Mesenchymal stem cell (in vitro differentiated cells and primary cell): ENCODE measurements at regions not wholly inside any gene's neighbourhood (a gene's known extent, or its start where the extent isn't known, plus 50 kb on each side); places are given as distances from the start of the nearest gene placed in this dataset.

Experiments
- DNase-seq: peaks from one replicate; pipeline ENCODE4 v3.0.0-alpha.2; 2013
- H2AFZ ChIP-seq: one replicate; pipeline ENCODE4 v1.6.1; 2013; ENCODE audit warnings: low read depth, mild to moderate bottlenecking, control low read depth, inconsistent platforms, low read length, moderate library complexity
- H2AK5ac ChIP-seq: 2 replicates; pipeline ENCODE4 v1.6.1; 2013; ENCODE audit warnings: low read length, moderate library complexity, mild to moderate bottlenecking, inconsistent platforms; ENCODE audit not compliant: severe bottlenecking
- H2BK120ac ChIP-seq: one replicate; pipeline ENCODE4 v1.6.1; 2013; ENCODE audit warnings: low read depth, mild to moderate bottlenecking, inconsistent platforms, low read length, moderate library complexity
- H2BK12ac ChIP-seq, 2 experiments: one replicate each; pipeline ENCODE4 v1.6.1; 2013; ENCODE audit warnings: inconsistent platforms in 2 of 2, low read length in 2 of 2, mild to moderate bottlenecking in 2 of 2, moderate library complexity in 2 of 2, control low read depth in 1 of 2
- H2BK15ac ChIP-seq: one replicate; pipeline ENCODE4 v1.6.1; 2013; ENCODE audit warnings: mild to moderate bottlenecking, low read depth, inconsistent platforms; ENCODE audit not compliant: poor library complexity, severe bottlenecking
- H2BK5ac ChIP-seq: 2 replicates; pipeline ENCODE4 v1.6.1; 2013; ENCODE audit warnings: low read depth, mild to moderate bottlenecking, low read length, control low read depth, inconsistent platforms; ENCODE audit not compliant: poor library complexity, severe bottlenecking
- H3K14ac ChIP-seq, 2 experiments: one replicate each; pipeline ENCODE4 v1.6.1; 2013; ENCODE audit warnings: inconsistent platforms in 2 of 2, low read length in 2 of 2, control low read depth in 1 of 2, mild to moderate bottlenecking in 1 of 2, moderate library complexity in 1 of 2
- H3K18ac ChIP-seq, 2 experiments: one replicate each; pipeline ENCODE4 v1.6.1; 2013; ENCODE audit warnings: inconsistent platforms in 2 of 2, low read length in 2 of 2, control low read depth in 1 of 2, low read depth in 1 of 2, mild to moderate bottlenecking in 1 of 2
- H3K23ac ChIP-seq, 2 experiments: one replicate each; pipeline ENCODE4 v1.6.1; 2013; ENCODE audit warnings: inconsistent platforms in 2 of 2, low read length in 2 of 2, mild to moderate bottlenecking in 2 of 2, moderate library complexity in 2 of 2, control low read depth in 1 of 2
- H3K27ac ChIP-seq: 2 replicates; pipeline ENCODE4 v1.5.1; 2013; ENCODE audit warnings: mild to moderate bottlenecking, moderate library complexity, low read length, control low read depth, inconsistent platforms; ENCODE audit not compliant: poor library complexity, severe bottlenecking
- H3K27me3 ChIP-seq, 2 experiments: 2 replicates each; pipeline versions ENCODE4 v1.6.1 to v1.7.0; 2013; ENCODE audit warnings: low read length in 2 of 2, mild to moderate bottlenecking in 2 of 2, moderate library complexity in 2 of 2, control low read depth in 1 of 2, inconsistent platforms in 1 of 2; ENCODE audit not compliant: control insufficient read depth in 1 of 2, insufficient read depth in 1 of 2
- H3K36me3 ChIP-seq, 2 experiments: 2 replicates each; pipeline versions ENCODE4 v1.6.1 to v1.7.0; 2013; ENCODE audit warnings: low read length in 2 of 2, control low read depth in 1 of 2, inconsistent platforms in 1 of 2, low read depth in 1 of 2, mild to moderate bottlenecking in 1 of 2; ENCODE audit not compliant: insufficient read depth in 2 of 2, control insufficient read depth in 1 of 2
- H3K4ac ChIP-seq, 2 experiments: one replicate each; pipeline ENCODE4 v1.6.1; 2013; ENCODE audit warnings: inconsistent platforms in 2 of 2, low read length in 2 of 2, mild to moderate bottlenecking in 2 of 2, moderate library complexity in 2 of 2, control low read depth in 1 of 2, low read depth in 1 of 2
- H3K4me1 ChIP-seq: 2 replicates; pipeline ENCODE4 v1.6.1; 2013; ENCODE audit warnings: low read depth, low read length, control low read depth; ENCODE audit not compliant: control insufficient read depth, insufficient read depth
- H3K4me2 ChIP-seq: 2 replicates; pipeline ENCODE4 v1.6.1; 2013; ENCODE audit warnings: low read length, mild to moderate bottlenecking, inconsistent platforms; ENCODE audit not compliant: poor library complexity, severe bottlenecking
- H3K4me3 ChIP-seq, 2 experiments: 2 replicates each; pipeline versions ENCODE4 v1.5.1 to v1.7.0; 2013; ENCODE audit warnings: low read length in 2 of 2, mild to moderate bottlenecking in 2 of 2, control low read depth in 1 of 2, low read depth in 1 of 2; ENCODE audit not compliant: insufficient read depth in 1 of 2
- H3K79me1 ChIP-seq: replicated peaks from 2 replicates; pipeline ENCODE4 v1.6.1; 2013; ENCODE audit warnings: mild to moderate bottlenecking, control low read depth, low read length, inconsistent platforms; ENCODE audit not compliant: poor library complexity, severe bottlenecking
- H3K9ac ChIP-seq: 2 replicates; pipeline ENCODE4 v1.7.0; 2013; ENCODE audit warnings: mild to moderate bottlenecking, low read length, moderate library complexity
- H3K9me3 ChIP-seq: 2 replicates; pipeline ENCODE4 v1.7.0; 2013; ENCODE audit warnings: mild to moderate bottlenecking, low read length; ENCODE audit not compliant: control insufficient read depth
- H4K8ac ChIP-seq: one replicate; pipeline ENCODE4 v1.6.1; 2013; ENCODE audit warnings: inconsistent platforms, mild to moderate bottlenecking, low read length, moderate library complexity
- H4K91ac ChIP-seq: one replicate; pipeline ENCODE4 v1.6.1; 2013; ENCODE audit warnings: mild to moderate bottlenecking, low read length, inconsistent platforms
- WGBS: methylation state at CpG from one replicate; pipeline ENCODE4 v1.1.7; 2013; ENCODE audit warnings: mixed read lengths; 5-methylcytosine and 5-hydroxymethylcytosine counted together

- WGBS: 83% methylated on average over 18 of the region's 18 CpGs
- Histone ChIP-seq H3K27me3 (peaks cover 0 to 50% of the 10 kb centered on the region in 2 experiments), H3K36me3 (no peaks in the 10 kb centered on the region), H2AK5ac (no peak overlapping the region), H3K9ac (no peak overlapping the region), H2BK5ac (no peak overlapping the region), H4K8ac (no peak overlapping the region), H3K4ac (no peak overlapping the region), H3K18ac (no peak overlapping the region), H3K4me3 (no peak overlapping the region), H2BK120ac (no peak overlapping the region), H3K4me1 (no peaks in the 10 kb centered on the region), H3K23ac (no peak overlapping the region), H3K4me2 (no peak overlapping the region), H3K14ac (no peak overlapping the region), H3K9me3 (no peaks in the 10 kb centered on the region), H4K91ac (no peak overlapping the region), H3K27ac (no peak overlapping the region), H2AFZ (peak overlapping the region; percentile 1), H3K79me1 (no peaks in the 10 kb centered on the region), H2BK12ac (no peak overlapping the region), H2BK15ac (no peak overlapping the region)
- DNase-seq: no peak
Measured at GRCh38 chr14:101635749-101636560, 74.7 kb downstream of the DIO3 start.

GRCh38 chr14:101639241-101639833, 78.0 kb downstream of the DIO3 start:
- H2BK12ac ChIP-seq: no peak overlapping the region

GRCh38 chr14:101643651-101644050, 82.4 kb downstream of the DIO3 start:
- H2BK5ac ChIP-seq: no peak overlapping the region
- H3K4me2 ChIP-seq: no peak overlapping the region
- no peaks in the 10 kb centered on the region for H3K4me1 ChIP-seq
- H3K9me3 ChIP-seq: peaks cover 3% of the 10 kb centered on the region
- no peaks in the 10 kb centered on the region for H3K79me1 ChIP-seq
- no peak overlapping the region for H4K8ac ChIP-seq
- no peak overlapping the region for H2BK120ac ChIP-seq
- H2AK5ac ChIP-seq: no peak overlapping the region
- H3K4me3 ChIP-seq: no peak overlapping the region
- peaks cover 0 to 16% of the 10 kb centered on the region in 2 experiments for H3K27me3 ChIP-seq
- no peak overlapping the region for H2BK15ac ChIP-seq
- no peak overlapping the region for H3K14ac ChIP-seq
- no peak overlapping the region for H3K9ac ChIP-seq
- 80% methylated on average over 1 of the region's 6 CpGs for WGBS
- H3K23ac ChIP-seq: no peak overlapping the region
- H3K27ac ChIP-seq: no peak overlapping the region
- H3K4ac ChIP-seq: no peak overlapping the region
- no peak overlapping the region for H3K18ac ChIP-seq
- H4K91ac ChIP-seq: no peak overlapping the region
- DNase-seq: no peak
- no peaks in the 10 kb centered on the region for H3K36me3 ChIP-seq
- H2AFZ ChIP-seq: no peak overlapping the region
- no peak overlapping the region for H2BK12ac ChIP-seq

More at GRCh38 chr14:101639241-101639833, 78.0 kb downstream of the DIO3 start:
- Histone ChIP-seq H3K9ac (no peak overlapping the region), H3K23ac (no peak overlapping the region), H3K9me3 (peaks cover 3% of the 10 kb centered on the region), H2BK15ac (no peak overlapping the region), H2BK5ac (no peak overlapping the region), H3K4me1 (no peaks in the 10 kb centered on the region), H2AFZ (no peak overlapping the region), H4K91ac (no peak overlapping the region), H3K14ac (no peak overlapping the region), H3K27me3 (peaks cover 0 to 31% of the 10 kb centered on the region in 2 experiments), H2BK120ac (no peak overlapping the region), H4K8ac (no peak overlapping the region), H3K18ac (no peak overlapping the region), H3K4me2 (no peak overlapping the region), H3K4ac (no peak overlapping the region), H3K79me1 (no peaks in the 10 kb centered on the region), H3K27ac (no peak overlapping the region), H3K36me3 (no peaks in the 10 kb centered on the region), H3K4me3 (no peak overlapping the region), H2AK5ac (no peak overlapping the region)
- no peak for DNase-seq
- WGBS: 83% methylated on average over 8 of the region's 9 CpGs

GRCh38 chr14:101654051-101654450, 92.8 kb downstream of the DIO3 start:
- Histone ChIP-seq H2AK5ac (no peak overlapping the region), H3K14ac (no peak overlapping the region), H3K9me3 (no peaks in the 10 kb centered on the region), H3K36me3 (no peaks in the 10 kb centered on the region), H4K8ac (no peak overlapping the region), H3K23ac (no peak overlapping the region), H3K9ac (no peak overlapping the region), H3K4ac (no peak overlapping the region), H2BK12ac (no peak overlapping the region), H3K27me3 (peaks cover 17 to 59% of the 10 kb centered on the region in 2 experiments), H3K4me3 (no peak overlapping the region), H3K18ac (no peak overlapping the region), H3K79me1 (no peaks in the 10 kb centered on the region), H4K91ac (no peak overlapping the region), H2BK15ac (no peak overlapping the region), H2BK120ac (no peak overlapping the region), H2BK5ac (no peak overlapping the region), H3K4me2 (no peak overlapping the region), H2AFZ (no peak overlapping the region), H3K4me1 (no peaks in the 10 kb centered on the region), H3K27ac (no peak overlapping the region)
- 93% methylated on average over 2 of the region's 2 CpGs for WGBS
- DNase-seq: no peak
